ENCODE measurements at regions not wholly inside any gene's neighbourhood (a gene's known extent, or its start where the extent isn't known, plus 50 kb on each side); places are given as distances from the start of the nearest gene placed in this dataset.

- Histone ChIP-seq H3K9ac (ENCODE audit: low read depth in 1 of 2, low read length in 2 of 2) (no peak overlapping the region), H3K9me3 (ENCODE audit: control insufficient read depth in 4 of 4, low read length in 3 of 4) (no peaks in the 10 kb centered on the region), H3K27me3 (ENCODE audit: control insufficient read depth in 4 of 4, insufficient read depth in 4 of 4, low read length in 3 of 4) (peaks cover 0 to 2% (median 0%) of the 10 kb centered on the region in 4 donors), H3K27ac (ENCODE audit: low read depth in 1 of 2, low read length in 2 of 2) (no peak overlapping the region), H3K4me1 (ENCODE audit: control insufficient read depth in 4 of 4, insufficient read depth in 4 of 4, low read length in 3 of 4) (no peaks in the 10 kb centered on the region), H3K4me3 (ENCODE audit: low read depth in 1 of 3, low read length in 3 of 3) (no peak overlapping the region), H3K36me3 (ENCODE audit: control insufficient read depth in 4 of 4, insufficient read depth in 3 of 4, low read depth in 1 of 4, low read length in 3 of 4) (no peaks in the 10 kb centered on the region)
- TF ChIP-seq TAF1 (conservative IDR thresholded peaks at IDR 0.05) (no peak), MAX (IDR thresholded peaks at IDR 0.05) (no peak), EGR1 (IDR thresholded peaks at IDR 0.05; ENCODE audit: low read depth in 2 of 2) (no peak), RAD21 (IDR thresholded peaks at IDR 0.05) (no peak), HNF4G (IDR thresholded peaks at IDR 0.05) (no peak), NR2F2 (IDR thresholded peaks at IDR 0.05) (no peak), FOXA1 (IDR thresholded peaks at IDR 0.05) (no peak), JUND (IDR thresholded peaks at IDR 0.05) (no peak), RXRA (IDR thresholded peaks at IDR 0.05) (no peak), GABPA (IDR thresholded peaks at IDR 0.05 in 1 of 2, conservative IDR thresholded peaks at IDR 0.05 in 1 of 2) (no peak), SP1 (IDR thresholded peaks at IDR 0.05) (no peak), FOXA2 (IDR thresholded peaks at IDR 0.05) (no peak), HNF4A (conservative IDR thresholded peaks at IDR 0.05) (no peak), YY1 (IDR thresholded peaks at IDR 0.05) (no peak)
- TF ChIP-seq, protein P1, sequence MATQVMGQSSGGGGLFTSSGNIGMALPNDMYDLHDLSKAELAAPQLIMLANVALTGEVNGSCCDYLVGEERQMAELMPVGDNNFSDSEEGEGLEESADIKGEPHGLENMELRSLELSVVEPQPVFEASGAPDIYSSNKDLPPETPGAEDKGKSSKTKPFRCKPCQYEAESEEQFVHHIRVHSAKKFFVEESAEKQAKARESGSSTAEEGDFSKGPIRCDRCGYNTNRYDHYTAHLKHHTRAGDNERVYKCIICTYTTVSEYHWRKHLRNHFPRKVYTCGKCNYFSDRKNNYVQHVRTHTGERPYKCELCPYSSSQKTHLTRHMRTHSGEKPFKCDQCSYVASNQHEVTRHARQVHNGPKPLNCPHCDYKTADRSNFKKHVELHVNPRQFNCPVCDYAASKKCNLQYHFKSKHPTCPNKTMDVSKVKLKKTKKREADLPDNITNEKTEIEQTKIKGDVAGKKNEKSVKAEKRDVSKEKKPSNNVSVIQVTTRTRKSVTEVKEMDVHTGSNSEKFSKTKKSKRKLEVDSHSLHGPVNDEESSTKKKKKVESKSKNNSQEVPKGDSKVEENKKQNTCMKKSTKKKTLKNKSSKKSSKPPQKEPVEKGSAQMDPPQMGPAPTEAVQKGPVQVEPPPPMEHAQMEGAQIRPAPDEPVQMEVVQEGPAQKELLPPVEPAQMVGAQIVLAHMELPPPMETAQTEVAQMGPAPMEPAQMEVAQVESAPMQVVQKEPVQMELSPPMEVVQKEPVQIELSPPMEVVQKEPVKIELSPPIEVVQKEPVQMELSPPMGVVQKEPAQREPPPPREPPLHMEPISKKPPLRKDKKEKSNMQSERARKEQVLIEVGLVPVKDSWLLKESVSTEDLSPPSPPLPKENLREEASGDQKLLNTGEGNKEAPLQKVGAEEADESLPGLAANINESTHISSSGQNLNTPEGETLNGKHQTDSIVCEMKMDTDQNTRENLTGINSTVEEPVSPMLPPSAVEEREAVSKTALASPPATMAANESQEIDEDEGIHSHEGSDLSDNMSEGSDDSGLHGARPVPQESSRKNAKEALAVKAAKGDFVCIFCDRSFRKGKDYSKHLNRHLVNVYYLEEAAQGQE (IDR thresholded peaks at IDR 0.05) = no peak
- TF ChIP-seq, protein P2, sequence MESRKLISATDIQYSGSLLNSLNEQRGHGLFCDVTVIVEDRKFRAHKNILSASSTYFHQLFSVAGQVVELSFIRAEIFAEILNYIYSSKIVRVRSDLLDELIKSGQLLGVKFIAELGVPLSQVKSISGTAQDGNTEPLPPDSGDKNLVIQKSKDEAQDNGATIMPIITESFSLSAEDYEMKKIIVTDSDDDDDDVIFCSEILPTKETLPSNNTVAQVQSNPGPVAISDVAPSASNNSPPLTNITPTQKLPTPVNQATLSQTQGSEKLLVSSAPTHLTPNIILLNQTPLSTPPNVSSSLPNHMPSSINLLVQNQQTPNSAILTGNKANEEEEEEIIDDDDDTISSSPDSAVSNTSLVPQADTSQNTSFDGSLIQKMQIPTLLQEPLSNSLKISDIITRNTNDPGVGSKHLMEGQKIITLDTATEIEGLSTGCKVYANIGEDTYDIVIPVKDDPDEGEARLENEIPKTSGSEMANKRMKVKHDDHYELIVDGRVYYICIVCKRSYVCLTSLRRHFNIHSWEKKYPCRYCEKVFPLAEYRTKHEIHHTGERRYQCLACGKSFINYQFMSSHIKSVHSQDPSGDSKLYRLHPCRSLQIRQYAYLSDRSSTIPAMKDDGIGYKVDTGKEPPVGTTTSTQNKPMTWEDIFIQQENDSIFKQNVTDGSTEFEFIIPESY (IDR thresholded peaks at IDR 0.05) = no peak
- TF ChIP-seq, protein P3, sequence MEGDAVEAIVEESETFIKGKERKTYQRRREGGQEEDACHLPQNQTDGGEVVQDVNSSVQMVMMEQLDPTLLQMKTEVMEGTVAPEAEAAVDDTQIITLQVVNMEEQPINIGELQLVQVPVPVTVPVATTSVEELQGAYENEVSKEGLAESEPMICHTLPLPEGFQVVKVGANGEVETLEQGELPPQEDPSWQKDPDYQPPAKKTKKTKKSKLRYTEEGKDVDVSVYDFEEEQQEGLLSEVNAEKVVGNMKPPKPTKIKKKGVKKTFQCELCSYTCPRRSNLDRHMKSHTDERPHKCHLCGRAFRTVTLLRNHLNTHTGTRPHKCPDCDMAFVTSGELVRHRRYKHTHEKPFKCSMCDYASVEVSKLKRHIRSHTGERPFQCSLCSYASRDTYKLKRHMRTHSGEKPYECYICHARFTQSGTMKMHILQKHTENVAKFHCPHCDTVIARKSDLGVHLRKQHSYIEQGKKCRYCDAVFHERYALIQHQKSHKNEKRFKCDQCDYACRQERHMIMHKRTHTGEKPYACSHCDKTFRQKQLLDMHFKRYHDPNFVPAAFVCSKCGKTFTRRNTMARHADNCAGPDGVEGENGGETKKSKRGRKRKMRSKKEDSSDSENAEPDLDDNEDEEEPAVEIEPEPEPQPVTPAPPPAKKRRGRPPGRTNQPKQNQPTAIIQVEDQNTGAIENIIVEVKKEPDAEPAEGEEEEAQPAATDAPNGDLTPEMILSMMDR (IDR thresholded peaks at IDR 0.05; ENCODE audit: low read depth, low read length, missing input control) = no peak
- TF ChIP-seq, protein P4, sequence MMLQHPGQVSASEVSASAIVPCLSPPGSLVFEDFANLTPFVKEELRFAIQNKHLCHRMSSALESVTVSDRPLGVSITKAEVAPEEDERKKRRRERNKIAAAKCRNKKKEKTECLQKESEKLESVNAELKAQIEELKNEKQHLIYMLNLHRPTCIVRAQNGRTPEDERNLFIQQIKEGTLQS (IDR thresholded peaks at IDR 0.05) = no peak
- DNase-seq (ENCODE audit: low spot score) = no peak
- WGBS = 94% methylated on average over 11 of the region's 11 CpGs
Measured at GRCh38 chr12:130098301-130099005, 63.8 kb upstream of the FZD10 start.

Measured in liver (tissue), 8 donors.